Skin epidermis (tissue), 12 donors: ENCODE measurements at regions not wholly inside any gene's neighbourhood (a gene's known extent, or its start where the extent isn't known, plus 50 kb on each side); places are given as distances from the start of the nearest gene placed in this dataset.

Experiments
- H3K27ac ChIP-seq, 21 experiments: fragments of 200-600 bp; sonication (generic) in 11 of 21; one replicate each; pipeline ENCODE4 v1.5.0; 2020; ENCODE audit warnings: mild to moderate bottlenecking in 3 of 21, inconsistent platforms in 2 of 21, moderate library complexity in 2 of 21
- H3K4me3 ChIP-seq, 7 experiments: fragments of 200-600 bp; sonication (generic) in 2 of 7; one replicate each; pipeline ENCODE4 v1.5.0; 2020; ENCODE audit warnings: inconsistent platforms in 2 of 7, mild to moderate bottlenecking in 2 of 7, moderate library complexity in 1 of 7

- Histone ChIP-seq H3K27ac (peak overlapping the region in 1 of 21 experiments; percentile 15), H3K4me3 (no peak overlapping the region)
These were observed 347.3 kb upstream of the ZNF608 start for GRCh38 chr5:125093776-125094175.

- Histone ChIP-seq H3K4me3 (no peak overlapping the region), H3K27ac (no peak overlapping the region)
These were observed 353.9 kb upstream of the ZNF608 start for GRCh38 chr5:125100342-125100741.

GRCh38 chr5:125100951-125101350 lies 354.5 kb upstream of the ZNF608 start:
- Histone ChIP-seq H3K27ac (no peak overlapping the region), H3K4me3 (no peak overlapping the region)

GRCh38 chr5:125103459-125103858 lies 357.0 kb upstream of the ZNF608 start:
- H3K27ac ChIP-seq, result no peak overlapping the region

GRCh38 chr5:125106271-125106670 lies 359.8 kb upstream of the ZNF608 start:
- Histone ChIP-seq H3K4me3 (no peak overlapping the region), H3K27ac (no peak overlapping the region)

More at GRCh38 chr5:125103459-125103858, 357.0 kb upstream of the ZNF608 start:
- no peak overlapping the region for H3K4me3 ChIP-seq

GRCh38 chr5:125106881-125107280 lies 360.4 kb upstream of the ZNF608 start:
- Histone ChIP-seq H3K4me3 (no peak overlapping the region), H3K27ac (no peak overlapping the region)

- no peak overlapping the region for H3K27ac ChIP-seq
- no peak overlapping the region for H3K4me3 ChIP-seq
These were observed 362.9 kb upstream of the ZNF608 start for GRCh38 chr5:125109293-125109692.

GRCh38 chr5:125109816-125110215 lies 363.4 kb upstream of the ZNF608 start:
- H3K4me3 ChIP-seq, result no peak overlapping the region
- no peak overlapping the region for H3K27ac ChIP-seq

GRCh38 chr5:125112196-125112595 lies 365.8 kb upstream of the ZNF608 start:
- Histone ChIP-seq H3K4me3 (no peak overlapping the region), H3K27ac (no peak overlapping the region)

GRCh38 chr5:125113328-125113727 lies 366.9 kb upstream of the ZNF608 start:
- H3K27ac ChIP-seq, result no peak overlapping the region
- H3K4me3 ChIP-seq, result no peak overlapping the region

GRCh38 chr5:125115195-125115525 lies 368.7 kb upstream of the ZNF608 start:
- H3K4me3 ChIP-seq, result no peak overlapping the region
- H3K27ac ChIP-seq, result peak overlapping the region in 1 of 21 experiments; percentile 5

- Histone ChIP-seq H3K27ac (no peak overlapping the region), H3K4me3 (no peak overlapping the region)
These were observed 371.1 kb upstream of the ZNF608 start for GRCh38 chr5:125117566-125117965.

- no peak overlapping the region for H3K27ac ChIP-seq
- no peak overlapping the region for H3K4me3 ChIP-seq
These were observed 373.6 kb upstream of the ZNF608 start for GRCh38 chr5:125120012-125120411.

- H3K27ac ChIP-seq, result peak overlapping the region in 3 of 21 experiments; percentile 4 to 43 (median 6)
- no peak overlapping the region for H3K4me3 ChIP-seq
These were observed 378.8 kb upstream of the ZNF608 start for GRCh38 chr5:125125031-125125823.

GRCh38 chr5:125126050-125126449 lies 379.6 kb upstream of the ZNF608 start:
- no peak overlapping the region for H3K27ac ChIP-seq
- H3K4me3 ChIP-seq, result no peak overlapping the region

- Histone ChIP-seq H3K4me3 (no peak overlapping the region), H3K27ac (no peak overlapping the region)
These were observed 382.8 kb upstream of the ZNF608 start for GRCh38 chr5:125129151-125129806.

- Histone ChIP-seq H3K27ac (no peak overlapping the region), H3K4me3 (no peak overlapping the region)
These were observed 384.2 kb upstream of the ZNF608 start for GRCh38 chr5:125130591-125130990.

GRCh38 chr5:125134216-125135081 lies 388.0 kb upstream of the ZNF608 start:
- Histone ChIP-seq H3K4me3 (no peak overlapping the region), H3K27ac (no peak overlapping the region)

- Histone ChIP-seq H3K27ac (no peak overlapping the region), H3K4me3 (no peak overlapping the region)
These were observed 391.1 kb upstream of the ZNF608 start for GRCh38 chr5:125137535-125137934.

- Histone ChIP-seq H3K27ac (no peak overlapping the region), H3K4me3 (no peak overlapping the region)
These were observed 391.8 kb upstream of the ZNF608 start for GRCh38 chr5:125138266-125138665.

- Histone ChIP-seq H3K4me3 (no peak overlapping the region), H3K27ac (no peak overlapping the region)
These were observed 393.2 kb upstream of the ZNF608 start for GRCh38 chr5:125139590-125139989.
